Thyroid gland (tissue), 4 donors: ENCODE measurements at regions not wholly inside any gene's neighbourhood (a gene's known extent, or its start where the extent isn't known, plus 50 kb on each side); places are given as distances from the start of the nearest gene placed in this dataset.
"Not testable (repeated sequence)": the region's sequence is repeated elsewhere in the genome, so short reads cannot be mapped to it uniquely, and the experiment has no call there.

ENCODE experiments used
- POLR2A ChIP-seq, 2 donors: fragments of 450-650 bp; IDR thresholded peaks; one replicate each; pipeline ENCODE4 v1.6.1; 2017; ENCODE audit warnings: antibody characterized with exemption in 2 of 2, mild to moderate bottlenecking in 2 of 2, moderate library complexity in 1 of 2
- TF ChIP-seq, protein P1 (sequence below), 6 experiments: fragments of 200-600 bp in 3 of 6; fragments of 450-650 bp in 3 of 6; sonication (generic) in 3 of 6; IDR thresholded peaks; one replicate each; pipeline ENCODE4 v1.5.1; 2016 to 2019; ENCODE audit warnings: antibody characterized with exemption in 6 of 6, mild to moderate bottlenecking in 2 of 6, inconsistent platforms in 1 of 6, moderate library complexity in 1 of 6

DNA sequence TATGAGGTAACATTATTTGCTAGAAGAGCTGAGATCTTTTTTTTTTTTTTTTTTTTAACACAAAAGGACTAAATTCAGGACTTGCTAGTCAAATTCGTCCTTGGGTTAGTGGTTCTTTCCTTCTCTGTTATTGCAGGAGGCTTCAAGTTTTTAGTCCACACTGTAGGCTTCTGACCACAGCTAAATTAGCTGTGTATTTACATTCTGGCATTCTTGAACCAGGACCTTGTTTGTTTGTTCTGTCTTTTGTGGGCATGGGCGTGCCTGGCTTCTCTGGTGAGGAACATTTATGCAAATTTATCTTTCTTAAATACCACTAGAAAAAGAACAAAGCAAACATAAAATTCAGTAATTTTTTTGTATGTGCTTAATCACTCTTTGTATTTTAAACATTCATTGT, 57.3 kb upstream of the GARIN1A start:
- not testable (repeated sequence) for TF ChIP-seq POLR2A (IDR thresholded peaks at IDR 0.05)
- TF ChIP-seq, protein P1, sequence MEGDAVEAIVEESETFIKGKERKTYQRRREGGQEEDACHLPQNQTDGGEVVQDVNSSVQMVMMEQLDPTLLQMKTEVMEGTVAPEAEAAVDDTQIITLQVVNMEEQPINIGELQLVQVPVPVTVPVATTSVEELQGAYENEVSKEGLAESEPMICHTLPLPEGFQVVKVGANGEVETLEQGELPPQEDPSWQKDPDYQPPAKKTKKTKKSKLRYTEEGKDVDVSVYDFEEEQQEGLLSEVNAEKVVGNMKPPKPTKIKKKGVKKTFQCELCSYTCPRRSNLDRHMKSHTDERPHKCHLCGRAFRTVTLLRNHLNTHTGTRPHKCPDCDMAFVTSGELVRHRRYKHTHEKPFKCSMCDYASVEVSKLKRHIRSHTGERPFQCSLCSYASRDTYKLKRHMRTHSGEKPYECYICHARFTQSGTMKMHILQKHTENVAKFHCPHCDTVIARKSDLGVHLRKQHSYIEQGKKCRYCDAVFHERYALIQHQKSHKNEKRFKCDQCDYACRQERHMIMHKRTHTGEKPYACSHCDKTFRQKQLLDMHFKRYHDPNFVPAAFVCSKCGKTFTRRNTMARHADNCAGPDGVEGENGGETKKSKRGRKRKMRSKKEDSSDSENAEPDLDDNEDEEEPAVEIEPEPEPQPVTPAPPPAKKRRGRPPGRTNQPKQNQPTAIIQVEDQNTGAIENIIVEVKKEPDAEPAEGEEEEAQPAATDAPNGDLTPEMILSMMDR (IDR thresholded peaks at IDR 0.05): not testable (repeated sequence)
